ENCODE measurements at regions not wholly inside any gene's neighbourhood (a gene's known extent, or its start where the extent isn't known, plus 50 kb on each side); places are given as distances from the start of the nearest gene placed in this dataset.

DNA sequence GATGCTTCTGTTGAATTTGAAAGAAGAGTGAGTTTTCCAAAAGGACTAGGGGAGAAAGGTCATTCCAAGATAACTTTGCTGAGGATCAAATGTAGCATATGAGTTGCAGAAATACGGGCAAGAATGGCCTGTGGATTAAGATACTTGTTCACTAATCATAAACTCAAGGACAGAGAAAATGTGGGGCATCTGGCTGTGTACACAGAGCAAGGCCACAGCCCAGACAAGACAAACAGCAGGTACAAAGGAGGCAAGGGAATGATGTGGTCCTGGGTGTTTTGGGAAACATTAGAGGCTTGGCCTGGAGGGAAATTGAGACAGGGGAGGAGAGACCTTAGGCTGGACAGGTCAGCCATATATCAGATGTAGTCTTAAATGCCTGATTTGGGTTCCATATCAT lies 254.8 kb downstream of the TTC32 start:
- H3K4me3 Mint-ChIP-seq = no peak overlapping the region
- H3K27me3 Mint-ChIP-seq = peaks cover 8% of the 10 kb centered on the region

DNA sequence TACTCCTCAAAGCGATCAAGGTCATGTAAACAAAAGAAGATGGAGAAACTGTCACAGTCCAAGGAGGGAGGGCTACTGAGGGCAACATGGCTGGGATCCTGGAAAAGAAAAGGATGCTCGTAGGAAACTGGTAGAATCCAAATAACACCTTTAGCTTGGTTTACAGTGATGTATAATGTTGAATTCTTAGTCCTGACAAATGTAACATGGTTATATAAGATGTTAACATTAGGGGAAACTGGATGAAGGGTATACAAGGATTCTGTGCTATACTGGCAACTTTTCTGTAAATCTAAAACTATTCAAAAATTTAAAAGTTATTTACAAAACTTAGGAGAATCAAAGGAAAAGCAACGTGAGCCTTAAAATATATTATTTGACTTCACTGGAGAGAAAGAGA lies 257.0 kb downstream of the TTC32 start:
- ChIA-PET CTCF (interaction anchor here (0.6 kb wide), 1 partner anchor 115 kb away, joined by 3 read pairs; no protein-coding TSS in a partner anchor), POLR2A (no interaction called here)
- TF ChIP-seq CTCF (IDR thresholded peaks at IDR 0.05) = no peak
- intact Hi-C loops (cut with micrococcal nuclease) = no loop called here
- no peaks in the 10 kb centered on the region for H3K36me3 Mint-ChIP-seq (ENCODE audit: low read depth)
- H3K4me1 Mint-ChIP-seq (ENCODE audit: low read depth) = no peaks in the 10 kb centered on the region
- no peak for DNase-seq
- no peak overlapping the region for H3K27ac Mint-ChIP-seq
- no peak for ATAC-seq
- no peak overlapping the region for H3K4me3 Mint-ChIP-seq
- H3K9me3 Mint-ChIP-seq = no peaks in the 10 kb centered on the region
- H3K27me3 Mint-ChIP-seq = peaks cover 4% of the 10 kb centered on the region

More for the DNA sequence above, 254.8 kb downstream of the TTC32 start:
- Mint-ChIP-seq H3K9me3 (no peaks in the 10 kb centered on the region), H3K4me1 (ENCODE audit: low read depth) (no peaks in the 10 kb centered on the region), H3K27ac (no peak overlapping the region), H3K36me3 (ENCODE audit: low read depth) (no peaks in the 10 kb centered on the region)
- ATAC-seq (no peak), DNase-seq (no peak)
- CTCF ChIA-PET = no interaction called here
- POLR2A ChIA-PET = no interaction called here
- intact Hi-C loops (cut with micrococcal nuclease) = no loop called here
- TF ChIP-seq CTCF (IDR thresholded peaks at IDR 0.05) = no peak

GRCh38 chr2:19643117-19643518 lies 258.7 kb downstream of the TTC32 start:
- Mint-ChIP-seq H3K27me3 (peaks cover 5% of the 10 kb centered on the region), H3K4me3 (no peak overlapping the region), H3K36me3 (ENCODE audit: low read depth) (no peaks in the 10 kb centered on the region), H3K4me1 (ENCODE audit: low read depth) (no peaks in the 10 kb centered on the region), H3K9me3 (no peaks in the 10 kb centered on the region), H3K27ac (no peak overlapping the region)
- intact Hi-C loops (cut with micrococcal nuclease) = no loop called here
- ChIA-PET POLR2A (no interaction called here), CTCF (no interaction called here)
- DNase-seq = no peak
- no peak for ATAC-seq
- TF ChIP-seq CTCF (IDR thresholded peaks at IDR 0.05) = no peak

DNA sequence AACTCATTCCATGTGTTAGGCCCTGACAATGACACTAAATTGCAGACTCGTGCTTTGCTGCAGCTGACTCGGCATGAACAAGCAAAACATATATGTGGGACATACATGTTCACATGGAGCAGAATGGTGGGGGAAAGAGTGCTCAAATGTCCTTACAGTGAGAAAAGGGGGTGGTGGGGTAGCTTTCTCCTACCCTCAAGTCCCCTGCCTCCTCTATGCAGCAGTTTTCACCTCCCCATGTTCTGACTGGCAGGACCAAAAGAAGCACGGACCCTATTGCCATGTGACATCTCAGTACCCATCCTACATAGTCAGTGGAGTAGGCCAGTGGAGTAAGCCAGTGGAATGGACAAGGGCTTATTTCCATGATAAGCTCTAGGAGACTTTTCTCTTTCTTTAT lies 259.3 kb downstream of the TTC32 start:
- H3K27me3 Mint-ChIP-seq = peaks cover 5% of the 10 kb centered on the region
- no peak overlapping the region for H3K4me3 Mint-ChIP-seq
- ChIA-PET POLR2A (no interaction called here), CTCF (no interaction called here)
- intact Hi-C loops (cut with micrococcal nuclease) = no loop called here
- H3K36me3 Mint-ChIP-seq (ENCODE audit: low read depth) = no peaks in the 10 kb centered on the region
- DNase-seq (no peak), ATAC-seq (no peak)
- H3K9me3 Mint-ChIP-seq = no peaks in the 10 kb centered on the region
- no peak for TF ChIP-seq CTCF (IDR thresholded peaks at IDR 0.05)
- H3K4me1 Mint-ChIP-seq (ENCODE audit: low read depth) = no peaks in the 10 kb centered on the region
- H3K27ac Mint-ChIP-seq = no peak overlapping the region

DNA sequence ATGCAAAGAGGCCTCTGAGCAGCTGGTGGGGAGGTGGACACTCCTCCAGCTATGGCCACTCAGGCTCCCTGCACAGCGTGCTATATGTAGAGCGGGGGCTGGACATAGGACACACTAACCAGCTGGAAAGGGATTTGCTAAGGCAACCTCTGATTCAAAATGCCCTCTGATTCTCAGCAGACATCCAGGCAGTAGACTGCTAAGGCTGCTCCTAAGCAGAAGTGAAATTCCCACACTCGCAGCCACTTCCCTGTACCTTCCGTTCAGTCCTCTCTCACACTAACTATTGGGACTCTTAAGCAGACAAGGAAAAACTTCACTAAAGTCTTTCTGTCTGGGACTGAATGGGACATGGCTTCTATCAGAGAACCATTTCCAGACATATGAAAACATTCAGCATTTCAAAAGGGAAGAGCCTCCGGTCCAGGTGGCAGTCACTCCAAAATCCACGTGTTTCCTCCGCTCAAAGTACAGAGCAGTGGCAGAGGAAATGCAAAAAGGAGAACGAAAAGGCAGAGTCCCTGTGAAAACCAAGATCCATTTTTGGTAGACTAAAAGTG lies 265.8 kb downstream of the TTC32 start:
- no peak for TF ChIP-seq CTCF (IDR thresholded peaks at IDR 0.05)
- intact Hi-C loops (cut with micrococcal nuclease) = no loop called here
- ChIA-PET CTCF (no interaction called here), POLR2A (no interaction called here)
- DNase-seq (no peak), ATAC-seq (no peak)
- no peaks in the 10 kb centered on the region for H3K9me3 Mint-ChIP-seq
- H3K27me3 Mint-ChIP-seq = peaks cover 9% of the 10 kb centered on the region
- no peak overlapping the region for H3K4me3 Mint-ChIP-seq
- H3K27ac Mint-ChIP-seq = no peak overlapping the region
- H3K4me1 Mint-ChIP-seq (ENCODE audit: low read depth) = no peaks in the 10 kb centered on the region
- H3K36me3 Mint-ChIP-seq (ENCODE audit: low read depth) = no peaks in the 10 kb centered on the region
